PC-9 (cell line): ENCODE measurements at regions not wholly inside any gene's neighbourhood (a gene's known extent, or its start where the extent isn't known, plus 50 kb on each side); places are given as distances from the start of the nearest gene placed in this dataset.

Source experiments
- BruUV-seq: library from RNA; stranded (reverse); fragments of 400-500 nt; replicated peaks from 2 replicates; lab custom pipeline; 2021; lab: Mats Ljungman, UMichigan
- CTCF ChIA-PET: fragments of 300-600 bp; sonication (Branson Sonifier 250); formaldehyde crosslinking; loops from one replicate; lab custom pipeline; 2022; ENCODE audit warnings: antibody characterized with exemption; lab: Charles Lee
- POLR2A ChIA-PET: fragments of 300-600 bp; sonication (Branson Sonifier 250); formaldehyde crosslinking; loops from one replicate; lab custom pipeline; 2022; ENCODE audit warnings: antibody characterized with exemption; ENCODE audit not compliant: unreplicated experiment; lab: Charles Lee
- DNase-seq, 2 experiments: peaks; one replicate each; pipeline versions ENCODE4 v3.0.0 to v3.0.0-alpha.2; 2015 to 2022; ENCODE audit warnings: mixed read lengths in 1 of 2
- H2AFZ ChIP-seq: fragments of 200-600 bp; sonication (generic); 2 replicates; pipeline ENCODE4 v1.8.1; 2017; ENCODE audit warnings: antibody characterized with exemption
- H3F3A ChIP-seq: fragments of 200-600 bp; sonication (generic); 2 replicates; pipeline ENCODE4 v1.8.1; 2017; ENCODE audit warnings: antibody characterized with exemption, mild to moderate bottlenecking, low read depth; ENCODE audit not compliant: insufficient read depth
- H3K27ac ChIP-seq: fragments of 200-600 bp; sonication (generic); 2 replicates; pipeline ENCODE4 v1.6.1; 2016; ENCODE audit warnings: mixed run types
- H3K27me3 ChIP-seq: fragments of 200-600 bp; sonication (generic); 2 replicates; pipeline ENCODE4 v1.6.1; 2016; ENCODE audit warnings: low read depth, mixed run types; ENCODE audit not compliant: insufficient read depth
- H3K36me3 ChIP-seq: fragments of 200-600 bp; sonication (generic); 2 replicates; pipeline ENCODE4 v1.6.1; 2016; ENCODE audit warnings: low read depth, mixed run types
- H3K4me1 ChIP-seq: fragments of 200-600 bp; sonication (generic); replicated peaks from 2 replicates; pipeline ENCODE4 v1.6.1; 2016; ENCODE audit warnings: mixed run types; ENCODE audit not compliant: insufficient read depth
- H3K4me2 ChIP-seq: fragments of 200-600 bp; sonication (generic); 2 replicates; pipeline ENCODE4 v1.6.1; 2017; ENCODE audit warnings: mixed run types
- H3K4me3 ChIP-seq: fragments of 200-600 bp; sonication (generic); 2 replicates; pipeline ENCODE4 v1.6.1; 2016; ENCODE audit warnings: mixed run types
- H3K79me2 ChIP-seq: fragments of 200-600 bp; sonication (generic); 2 replicates; pipeline ENCODE4 v1.6.1; 2017; ENCODE audit warnings: low read depth, mixed run types
- H3K9me2 ChIP-seq: fragments of 200-600 bp; sonication (generic); 2 replicates; pipeline ENCODE4 v1.8.1; 2017; ENCODE audit warnings: mild to moderate bottlenecking; ENCODE audit not compliant: insufficient read depth
- H3K9me3 ChIP-seq: fragments of 200-600 bp; sonication (generic); 2 replicates; pipeline ENCODE4 v1.8.1; 2016; ENCODE audit warnings: low read depth; ENCODE audit not compliant: insufficient read depth
- H4K20me1 ChIP-seq: fragments of 200-600 bp; sonication (generic); 2 replicates; pipeline ENCODE4 v1.8.1; 2017; ENCODE audit not compliant: insufficient read depth
- CTCF ChIP-seq: fragments of 200-600 bp; sonication (generic); conservative IDR thresholded peaks from 2 replicates; pipeline ENCODE4 v1.6.1; 2017; ENCODE audit warnings: mixed run types, antibody characterized with exemption, mild to moderate bottlenecking, moderate library complexity
- EZH2 ChIP-seq: fragments of 200-600 bp; sonication (generic); IDR thresholded peaks from 2 replicates; pipeline ENCODE4 v1.8.0; 2017; ENCODE audit warnings: antibody characterized with exemption, low read depth
- intact Hi-C: fragments of 100-400 bp; cut with micrococcal nuclease; formaldehyde crosslinking; loops from one replicate; pipeline ENCODE4 v1.10.0; 2022; ENCODE audit not compliant: unreplicated experiment

DNA sequence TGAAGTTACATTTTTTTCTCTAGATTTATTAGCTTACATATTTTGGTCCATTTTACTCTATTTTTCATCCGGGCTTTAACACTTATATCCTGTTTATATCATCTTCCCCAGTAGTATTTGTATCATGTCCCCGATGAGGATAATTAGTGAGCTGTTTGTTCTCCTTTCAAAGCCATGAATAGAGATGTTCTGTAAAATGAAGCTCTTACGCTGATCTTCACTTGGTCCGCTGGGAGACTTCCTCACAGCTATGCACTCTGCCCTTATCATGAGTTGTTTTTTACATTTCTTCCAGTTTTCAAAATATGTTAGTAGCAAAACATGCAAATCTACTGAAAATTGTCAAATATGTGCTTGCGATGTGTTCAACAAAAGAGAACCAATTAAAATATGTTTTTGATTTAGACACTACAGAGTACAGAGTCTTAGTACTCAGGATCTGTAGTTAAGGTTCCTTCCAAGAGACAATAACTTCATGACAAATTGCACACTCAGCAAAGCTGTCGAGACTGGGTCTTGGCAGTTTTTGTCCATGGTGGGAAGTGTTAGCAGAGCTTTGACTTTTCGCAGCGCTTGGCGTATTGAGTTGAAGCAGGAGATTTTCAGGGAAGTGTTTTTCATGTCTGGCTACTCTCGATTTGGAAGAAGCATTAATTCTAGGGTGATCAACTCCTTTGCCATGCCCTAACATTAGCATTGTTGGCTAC is 292.0 kb upstream of the ADAMTS5 start:
- no peaks in the 10 kb centered on the region for H3K4me1 ChIP-seq
- no peaks in the 10 kb centered on the region for H3K79me2 ChIP-seq
- DNase-seq: no peak
- CTCF ChIA-PET: no interaction called here
- H3K27me3 ChIP-seq: no peaks in the 10 kb centered on the region
- POLR2A ChIA-PET: no interaction called here
- intact Hi-C loops: no loop called here
- no peaks in the 10 kb centered on the region for H3F3A ChIP-seq
- H3K36me3 ChIP-seq: no peaks in the 10 kb centered on the region
- no peak overlapping the region for H3K4me2 ChIP-seq
- no peaks in the 10 kb centered on the region for H4K20me1 ChIP-seq
- no peak for TF ChIP-seq CTCF
- no peak for TF ChIP-seq EZH2
- no peak overlapping the region for H3K4me3 ChIP-seq
- H3K9me3 ChIP-seq: no peaks in the 10 kb centered on the region
- H2AFZ ChIP-seq: no peak overlapping the region
- no peaks in the 10 kb centered on the region for H3K9me2 ChIP-seq
- no peak overlapping the region for H3K27ac ChIP-seq
- no TSS peak for BruUV-seq

DNA sequence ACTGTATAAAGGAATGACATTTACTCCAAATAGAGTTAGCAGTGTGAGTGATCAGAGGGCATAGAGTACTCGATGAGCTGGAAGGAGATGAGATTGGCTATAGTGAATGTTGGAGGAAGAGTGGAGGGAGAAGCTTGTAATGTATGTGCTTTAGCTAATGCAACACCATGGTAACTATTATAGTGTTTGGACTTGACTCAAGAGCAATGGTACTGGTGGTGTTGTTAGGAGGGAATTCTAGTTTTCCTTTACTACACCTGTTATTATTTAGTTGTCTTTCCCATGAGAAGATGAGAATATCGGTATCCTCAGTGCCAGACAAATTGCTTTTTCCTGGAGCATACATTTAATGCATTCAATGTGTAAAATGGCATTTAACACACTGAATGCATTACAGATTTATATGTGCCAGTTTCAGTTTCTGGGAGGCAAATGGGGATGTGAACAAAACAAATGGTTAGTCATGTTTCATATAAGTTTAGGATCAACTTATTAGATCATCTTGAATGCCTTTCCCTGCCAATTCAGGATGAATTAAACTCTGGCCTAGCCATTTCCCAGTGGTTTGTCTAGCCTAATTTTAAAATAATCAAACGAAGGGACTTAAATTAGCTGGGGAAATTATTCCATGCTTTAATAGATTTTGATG is 291.1 kb upstream of the ADAMTS5 start:
- intact Hi-C loops: no loop called here
- H3K27me3 ChIP-seq: no peaks in the 10 kb centered on the region
- H3K4me3 ChIP-seq: no peak overlapping the region
- H3K9me2 ChIP-seq: no peaks in the 10 kb centered on the region
- H3F3A ChIP-seq: no peaks in the 10 kb centered on the region
- no peak overlapping the region for H3K4me2 ChIP-seq
- H3K36me3 ChIP-seq: no peaks in the 10 kb centered on the region
- H3K79me2 ChIP-seq: no peaks in the 10 kb centered on the region
- no peak overlapping the region for H3K27ac ChIP-seq
- DNase-seq: no peak
- H3K4me1 ChIP-seq: no peaks in the 10 kb centered on the region
- TF ChIP-seq EZH2 (no peak), CTCF (no peak)
- BruUV-seq: no TSS peak
- no peak overlapping the region for H2AFZ ChIP-seq
- H4K20me1 ChIP-seq: no peaks in the 10 kb centered on the region
- ChIA-PET POLR2A (no interaction called here), CTCF (no interaction called here)
- H3K9me3 ChIP-seq: no peaks in the 10 kb centered on the region

DNA sequence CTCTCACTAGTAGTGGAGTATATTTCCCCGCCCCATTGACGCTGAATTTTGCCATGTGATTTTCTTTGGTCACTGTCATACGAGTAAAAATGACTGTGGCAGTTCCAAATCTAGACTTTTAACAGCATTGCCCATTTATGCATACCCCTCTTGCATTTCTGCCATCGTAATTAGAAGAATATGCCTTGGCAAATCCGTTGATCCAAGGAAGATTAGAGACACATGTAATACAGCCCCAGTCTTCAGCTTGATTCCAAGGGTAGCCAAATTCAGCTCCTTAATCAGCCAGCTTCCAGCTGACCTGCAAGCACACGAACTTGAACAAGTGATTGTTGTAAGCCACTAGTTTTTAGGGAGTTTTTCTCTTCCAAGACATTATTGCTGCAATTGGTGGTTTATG is 290.3 kb upstream of the ADAMTS5 start:
- TF ChIP-seq CTCF: no peak
- no peak for TF ChIP-seq EZH2
- no peaks in the 10 kb centered on the region for H4K20me1 ChIP-seq
- H3K79me2 ChIP-seq: no peaks in the 10 kb centered on the region
- no peaks in the 10 kb centered on the region for H3K4me1 ChIP-seq
- ChIA-PET POLR2A (no interaction called here), CTCF (no interaction called here)
- H3K9me3 ChIP-seq: no peaks in the 10 kb centered on the region
- H3K4me2 ChIP-seq: no peak overlapping the region
- no peaks in the 10 kb centered on the region for H3K36me3 ChIP-seq
- BruUV-seq: no TSS peak
- no peak overlapping the region for H3K27ac ChIP-seq
- no peak overlapping the region for H3K4me3 ChIP-seq
- intact Hi-C loops: no loop called here
- H2AFZ ChIP-seq: no peak overlapping the region
- H3K9me2 ChIP-seq: no peaks in the 10 kb centered on the region
- no peak for DNase-seq
- no peaks in the 10 kb centered on the region for H3F3A ChIP-seq
- no peaks in the 10 kb centered on the region for H3K27me3 ChIP-seq
